Ishikawa (cell line): ENCODE measurements at regions not wholly inside any gene's neighbourhood (a gene's known extent, or its start where the extent isn't known, plus 50 kb on each side); places are given as distances from the start of the nearest gene placed in this dataset.

Experiments
- CEBPB ChIP-seq: IDR thresholded peaks from 2 replicates; pipeline ENCODE4 v1.6.1; 2012
- CREB1 ChIP-seq: IDR thresholded peaks from 2 replicates; pipeline ENCODE4 v1.6.1; 2012; ENCODE audit warnings: low read depth
- EGR1 ChIP-seq: IDR thresholded peaks from 2 replicates; pipeline ENCODE4 v1.6.1; 2012
- EP300 ChIP-seq: IDR thresholded peaks from 2 replicates; pipeline ENCODE4 v1.6.1; 2012; ENCODE audit warnings: borderline replicate concordance
- FOXM1 ChIP-seq: IDR thresholded peaks from 2 replicates; pipeline ENCODE4 v1.6.1; 2012; ENCODE audit warnings: low read depth, borderline replicate concordance
- NFIC ChIP-seq: IDR thresholded peaks from 2 replicates; pipeline ENCODE4 v1.6.1; 2012
- RAD21 ChIP-seq: IDR thresholded peaks from 2 replicates; pipeline ENCODE4 v1.6.1; 2012; ENCODE audit warnings: low read depth
- REST ChIP-seq: IDR thresholded peaks from 2 replicates; pipeline ENCODE4 v1.6.1; 2012; ENCODE audit warnings: low read depth, mild to moderate bottlenecking
- TAF1 ChIP-seq: IDR thresholded peaks from 2 replicates; pipeline ENCODE4 v1.6.1; 2012; ENCODE audit warnings: low read depth, mild to moderate bottlenecking
- TCF12 ChIP-seq: IDR thresholded peaks from 2 replicates; pipeline ENCODE4 v1.6.1; 2012; ENCODE audit warnings: low read depth
- TEAD4 ChIP-seq: IDR thresholded peaks from 2 replicates; pipeline ENCODE4 v1.6.1; 2012
- YY1 ChIP-seq: IDR thresholded peaks from 2 replicates; pipeline ENCODE4 v1.6.1; 2012; ENCODE audit warnings: low read depth
- ZBTB7A ChIP-seq: IDR thresholded peaks from 2 replicates; pipeline ENCODE4 v1.6.1; 2012; ENCODE audit warnings: low read depth
- TF ChIP-seq, protein P1 (sequence below): IDR thresholded peaks from 2 replicates; pipeline ENCODE4 v1.6.1; 2012
- TF ChIP-seq, protein P2 (sequence below): IDR thresholded peaks from 2 replicates; pipeline ENCODE4 v1.6.1; 2012

DNA sequence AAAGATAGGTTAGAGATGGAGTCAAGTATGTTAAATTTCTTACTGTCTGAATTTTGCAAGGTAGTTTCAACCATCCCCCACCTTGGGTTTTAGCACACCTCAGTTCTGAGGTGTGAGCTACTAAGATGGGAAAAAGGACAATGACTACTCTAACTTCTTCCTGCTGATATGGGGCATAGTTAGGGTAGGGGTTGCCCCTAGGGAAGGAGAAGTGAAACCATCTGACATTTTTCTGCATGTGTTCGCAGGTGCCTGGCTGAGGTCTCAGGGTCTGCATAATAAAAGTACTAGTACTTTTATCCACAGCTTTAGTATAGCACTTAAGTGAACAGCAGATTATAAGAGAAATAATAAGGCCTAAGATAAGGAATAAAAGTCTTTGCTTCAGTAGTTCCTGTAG, 129.5 kb upstream of the CYSLTR1 start:
- TF ChIP-seq TAF1 (no peak), FOXM1 (no peak), RAD21 (no peak), EGR1 (no peak), REST (no peak), CREB1 (no peak), TEAD4 (no peak), CEBPB (no peak)
- TF ChIP-seq, protein P1, sequence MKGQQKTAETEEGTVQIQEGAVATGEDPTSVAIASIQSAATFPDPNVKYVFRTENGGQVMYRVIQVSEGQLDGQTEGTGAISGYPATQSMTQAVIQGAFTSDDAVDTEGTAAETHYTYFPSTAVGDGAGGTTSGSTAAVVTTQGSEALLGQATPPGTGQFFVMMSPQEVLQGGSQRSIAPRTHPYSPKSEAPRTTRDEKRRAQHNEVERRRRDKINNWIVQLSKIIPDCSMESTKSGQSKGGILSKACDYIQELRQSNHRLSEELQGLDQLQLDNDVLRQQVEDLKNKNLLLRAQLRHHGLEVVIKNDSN = no peak

- TF ChIP-seq, protein P2, sequence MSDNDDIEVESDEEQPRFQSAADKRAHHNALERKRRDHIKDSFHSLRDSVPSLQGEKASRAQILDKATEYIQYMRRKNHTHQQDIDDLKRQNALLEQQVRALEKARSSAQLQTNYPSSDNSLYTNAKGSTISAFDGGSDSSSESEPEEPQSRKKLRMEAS = no peak
- no peak for TF ChIP-seq TEAD4
- TF ChIP-seq EGR1 = no peak
- TF ChIP-seq, protein P1 = no peak
- no peak for TF ChIP-seq REST
- TF ChIP-seq TCF12 = no peak
- TF ChIP-seq NFIC = no peak
- TF ChIP-seq CEBPB = no peak
- no peak for TF ChIP-seq CREB1
- TF ChIP-seq FOXM1 = no peak
- no peak for TF ChIP-seq RAD21
- TF ChIP-seq ZBTB7A = no peak
- TF ChIP-seq EP300 = no peak
- no peak for TF ChIP-seq TAF1
- no peak for TF ChIP-seq YY1
These were observed 128.5 kb upstream of the CYSLTR1 start for GRCh38 chrX:78455901-78456300.

DNA sequence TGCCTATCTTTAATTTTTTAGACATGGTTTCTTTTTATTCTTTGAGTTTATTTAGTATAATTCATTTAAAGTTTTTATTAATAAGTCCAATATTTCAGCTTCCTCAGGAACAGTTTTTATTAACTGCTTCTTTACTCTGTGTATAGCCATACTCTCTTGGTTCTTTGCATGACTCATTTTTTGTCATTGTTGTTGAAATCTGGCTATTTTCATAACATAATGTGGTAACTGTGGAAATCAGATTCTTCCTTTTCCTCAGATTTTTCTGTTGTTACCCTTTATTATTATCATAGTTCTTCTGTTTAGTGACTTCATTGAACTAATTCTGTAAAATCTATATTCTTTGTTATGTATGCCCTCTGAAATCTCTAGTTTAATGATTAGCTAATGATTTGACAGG, 124.9 kb upstream of the CYSLTR1 start:
- TF ChIP-seq, protein P1 = no peak
- no peak for TF ChIP-seq EGR1
- no peak for TF ChIP-seq NFIC
- TF ChIP-seq TAF1 = no peak
- TF ChIP-seq TEAD4 = no peak
- TF ChIP-seq ZBTB7A = no peak
- no peak for TF ChIP-seq REST
- no peak for TF ChIP-seq CEBPB
- TF ChIP-seq CREB1 = no peak
- no peak for TF ChIP-seq RAD21
- no peak for TF ChIP-seq TCF12
- TF ChIP-seq, protein P2 = no peak
- no peak for TF ChIP-seq YY1
- TF ChIP-seq FOXM1 = no peak
- TF ChIP-seq EP300 = no peak

DNA sequence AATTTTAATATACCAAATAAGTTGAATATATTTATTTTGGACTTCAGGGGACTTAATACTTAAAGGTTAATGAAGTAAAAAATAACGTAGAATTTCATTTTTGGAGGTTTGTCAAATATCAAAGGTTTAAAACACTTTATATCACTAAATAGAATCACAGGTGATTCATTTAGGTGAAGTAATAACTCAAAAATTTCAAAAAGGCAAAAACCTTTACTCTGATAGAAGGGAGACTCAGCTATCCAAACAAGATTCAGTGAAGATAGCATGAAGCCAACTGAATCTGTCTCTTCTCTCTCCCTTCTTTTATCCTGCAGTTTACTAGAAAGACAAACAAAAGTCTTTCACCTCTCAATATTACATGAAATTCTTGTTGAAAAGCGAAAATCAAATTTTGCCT, 110.2 kb upstream of the CYSLTR1 start:
- TF ChIP-seq, protein P1 = no peak
- TF ChIP-seq TAF1 = no peak
- no peak for TF ChIP-seq TEAD4
- no peak for TF ChIP-seq CREB1
